Ovary (tissue), 7 donors: ENCODE measurements at regions not wholly inside any gene's neighbourhood (a gene's known extent, or its start where the extent isn't known, plus 50 kb on each side); places are given as distances from the start of the nearest gene placed in this dataset.

Experiments
- DNase-seq, 5 donors: peaks; one replicate each; pipeline ENCODE4 v3.0.0-alpha.2; 2019 to 2020
- H3K27ac ChIP-seq, 2 donors: fragments of 200-600 bp; one replicate each; pipeline versions ENCODE4 v1.5.1 to v1.8.0; 2019 to 2022
- H3K27me3 ChIP-seq: fragments of 200-600 bp; one replicate; pipeline ENCODE4 v1.8.0; 2022
- H3K36me3 ChIP-seq: fragments of 200-600 bp; sonication (generic); one replicate; pipeline ENCODE4 v1.5.1; 2019
- H3K4me1 ChIP-seq: one replicate; pipeline ENCODE4 v1.8.1; 2013; ENCODE audit warnings: mild to moderate bottlenecking, moderate library complexity; ENCODE audit not compliant: insufficient read depth
- H3K4me3 ChIP-seq: fragments of 200-600 bp; sonication (generic); one replicate; pipeline ENCODE4 v1.5.1; 2017
- H3K9me3 ChIP-seq, 2 donors: fragments of 200-600 bp in 1 of 2; sonication (generic) in 1 of 2; one replicate each; pipeline versions ENCODE4 v1.5.1 to v1.8.1; 2013 to 2019; ENCODE audit warnings: mild to moderate bottlenecking in 1 of 2, moderate library complexity in 1 of 2
- EP300 ChIP-seq: sonication (generic); formaldehyde crosslinking; IDR thresholded peaks from one replicate; pipeline ENCODE4 v1.6.1; 2017; ENCODE audit warnings: antibody characterized with exemption
- POLR2A ChIP-seq: fragments of 450-650 bp; IDR thresholded peaks from one replicate; pipeline ENCODE4 v1.6.1; 2017; ENCODE audit warnings: antibody characterized with exemption, mild to moderate bottlenecking, moderate library complexity
- WGBS, 3 donors: extraction: QIAGEN DNeasy Blood & Tissue Kit in 1 of 3; methylation state at CpG; one replicate each; pipeline versions ENCODE4 v1.1.5 to v1.1.7; 2013 to 2017; 5-methylcytosine and 5-hydroxymethylcytosine counted together
- intact Hi-C, 4 donors: fragments of 100-400 bp; cut with DNase I; formaldehyde crosslinking; loops; one replicate each; pipeline versions ENCODE4 v1.11.0 to v1.15.1; 2022 to 2023
- TF ChIP-seq, protein P1 (sequence below), 3 donors: fragments of 450-650 bp in 2 of 3; fragments of 200-600 bp in 1 of 3; IDR thresholded peaks; one replicate each; pipeline versions ENCODE4 v1.5.1 to v1.8.0; 2016 to 2022; ENCODE audit warnings: antibody characterized with exemption in 3 of 3, mild to moderate bottlenecking in 1 of 3
- donor health status: DM: no; HTN: no; CAD: no; lungs with moderate emphysema.
- donor health status: DM: no; HTN: no; CAD: no.
- donor health status: Bipolar disorder and iron deficiency.
- donor health status: DM: no; HTN: no; CAD: no.
- donor health status: DM: yes; HTN: yes; CAD: no.

DNA sequence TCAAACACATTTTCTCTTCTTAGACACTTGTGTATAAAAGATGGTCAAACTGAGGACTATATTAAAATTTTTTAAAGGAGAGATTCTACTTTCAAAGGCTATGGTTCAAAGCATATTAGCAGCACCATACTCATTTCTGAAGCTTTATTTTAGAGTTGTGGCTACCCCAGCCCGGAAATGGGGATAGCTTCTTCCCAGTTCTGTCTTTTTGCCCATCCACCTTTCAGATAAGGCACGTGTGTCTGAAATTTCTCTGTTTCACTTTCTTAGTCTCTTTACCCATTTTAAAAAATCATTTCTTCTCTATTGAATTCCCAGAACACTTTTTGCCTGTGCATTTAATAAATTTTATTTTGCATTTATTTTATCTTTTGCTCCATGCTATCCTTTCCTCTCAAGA lies 431.5 kb downstream of the RNF144A start:
- no peaks in the 10 kb centered on the region for H3K4me1 ChIP-seq
- intact Hi-C loops: no loop called here
- H3K36me3 ChIP-seq: no peaks in the 10 kb centered on the region
- H3K27me3 ChIP-seq: no peaks in the 10 kb centered on the region
- no peak for DNase-seq
- TF ChIP-seq, protein P1, sequence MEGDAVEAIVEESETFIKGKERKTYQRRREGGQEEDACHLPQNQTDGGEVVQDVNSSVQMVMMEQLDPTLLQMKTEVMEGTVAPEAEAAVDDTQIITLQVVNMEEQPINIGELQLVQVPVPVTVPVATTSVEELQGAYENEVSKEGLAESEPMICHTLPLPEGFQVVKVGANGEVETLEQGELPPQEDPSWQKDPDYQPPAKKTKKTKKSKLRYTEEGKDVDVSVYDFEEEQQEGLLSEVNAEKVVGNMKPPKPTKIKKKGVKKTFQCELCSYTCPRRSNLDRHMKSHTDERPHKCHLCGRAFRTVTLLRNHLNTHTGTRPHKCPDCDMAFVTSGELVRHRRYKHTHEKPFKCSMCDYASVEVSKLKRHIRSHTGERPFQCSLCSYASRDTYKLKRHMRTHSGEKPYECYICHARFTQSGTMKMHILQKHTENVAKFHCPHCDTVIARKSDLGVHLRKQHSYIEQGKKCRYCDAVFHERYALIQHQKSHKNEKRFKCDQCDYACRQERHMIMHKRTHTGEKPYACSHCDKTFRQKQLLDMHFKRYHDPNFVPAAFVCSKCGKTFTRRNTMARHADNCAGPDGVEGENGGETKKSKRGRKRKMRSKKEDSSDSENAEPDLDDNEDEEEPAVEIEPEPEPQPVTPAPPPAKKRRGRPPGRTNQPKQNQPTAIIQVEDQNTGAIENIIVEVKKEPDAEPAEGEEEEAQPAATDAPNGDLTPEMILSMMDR (IDR thresholded peaks at IDR 0.05): no peak
- no peaks in the 10 kb centered on the region for H3K9me3 ChIP-seq
- WGBS, 3 donors: 74 to 83% (median 79%) methylated on average over 2 of the region's 2 CpGs
- no peak overlapping the region for H3K4me3 ChIP-seq
- H3K27ac ChIP-seq: no peak overlapping the region

DNA sequence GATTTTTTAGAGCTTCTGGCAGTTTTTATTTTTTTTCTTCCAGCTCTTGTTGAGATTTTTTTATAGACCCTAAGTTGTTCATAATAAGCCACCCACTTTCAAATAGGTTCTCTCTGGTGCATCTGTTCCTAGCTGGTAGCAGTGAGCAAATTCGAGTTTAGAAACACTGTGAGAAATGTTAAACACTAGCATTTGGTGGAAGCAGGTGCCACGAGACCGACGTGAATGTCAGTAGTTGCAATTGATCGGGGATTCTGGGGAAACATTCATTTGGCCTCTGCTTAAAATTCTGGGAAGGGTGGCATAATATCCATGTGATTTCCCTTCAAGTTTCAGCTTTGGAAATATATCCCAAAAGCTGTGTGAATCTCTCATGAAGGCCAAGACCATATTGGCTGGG lies 435.0 kb downstream of the RNF144A start:
- 88 to 94% (median 90%) methylated on average over 5 of the region's 5 CpGs for WGBS, 3 donors
- H3K27ac ChIP-seq: no peak overlapping the region
- no peak for DNase-seq
- no peaks in the 10 kb centered on the region for H3K4me1 ChIP-seq
- H3K36me3 ChIP-seq: no peaks in the 10 kb centered on the region
- H3K9me3 ChIP-seq: no peaks in the 10 kb centered on the region
- no peak overlapping the region for H3K4me3 ChIP-seq
- intact Hi-C loops: no loop called here
- no peaks in the 10 kb centered on the region for H3K27me3 ChIP-seq
- TF ChIP-seq, protein P1 (IDR thresholded peaks at IDR 0.05): no peak
- TF ChIP-seq POLR2A (no peak), EP300 (no peak)

DNA sequence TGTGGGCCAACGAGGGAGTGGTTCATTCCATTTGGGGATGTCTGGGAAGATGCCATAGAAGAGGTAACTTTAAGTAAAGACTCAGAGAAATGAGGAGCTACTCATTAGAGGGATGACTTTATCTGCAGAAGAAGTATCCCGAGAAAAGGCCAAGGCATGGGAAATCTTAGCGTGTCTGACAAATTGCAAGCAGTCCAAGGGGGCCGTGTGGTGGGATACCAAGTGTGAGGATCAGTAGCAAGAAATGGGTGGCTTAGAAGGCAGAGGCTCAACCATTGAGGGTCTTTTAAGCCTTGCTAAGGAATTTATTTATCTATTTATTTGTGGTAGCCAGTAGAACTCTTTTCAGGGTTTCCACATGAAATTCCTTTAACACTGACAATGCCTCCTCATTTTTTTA lies 436.4 kb downstream of the RNF144A start:
- TF ChIP-seq POLR2A (no peak), EP300 (no peak)
- TF ChIP-seq, protein P1 (IDR thresholded peaks at IDR 0.05): no peak
- intact Hi-C loops: no loop called here
- H3K4me3 ChIP-seq: no peak overlapping the region
- WGBS, 3 donors: 88 to 93% (median 89%) methylated on average over 4 of the region's 4 CpGs
- H3K4me1 ChIP-seq: no peaks in the 10 kb centered on the region
- no peaks in the 10 kb centered on the region for H3K36me3 ChIP-seq
- no peak for DNase-seq
- H3K9me3 ChIP-seq: no peaks in the 10 kb centered on the region
- H3K27ac ChIP-seq: no peak overlapping the region
- H3K27me3 ChIP-seq: no peaks in the 10 kb centered on the region

DNA sequence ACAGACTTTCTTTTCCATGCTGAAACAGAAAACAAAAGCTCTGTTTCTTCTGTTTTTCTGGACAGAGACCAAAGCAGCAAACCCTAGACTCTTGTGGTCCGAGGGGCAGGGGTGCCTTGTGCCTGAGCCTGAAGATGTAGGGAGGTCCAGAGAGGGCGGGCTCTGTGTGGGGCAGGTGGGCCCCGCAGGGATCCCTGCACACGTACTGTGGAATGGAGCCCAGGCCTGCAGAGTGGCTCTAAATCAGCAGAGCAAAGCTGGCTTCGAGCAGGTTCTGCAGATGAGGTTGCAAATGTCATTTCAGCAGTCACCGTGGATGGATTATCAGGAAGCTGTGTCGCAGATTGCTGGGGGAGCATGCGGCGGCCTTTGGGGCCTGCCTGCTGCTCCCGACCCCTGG lies 438.6 kb downstream of the RNF144A start:
- TF ChIP-seq EP300 (no peak), POLR2A (no peak)
- TF ChIP-seq, protein P1 (IDR thresholded peaks at IDR 0.05): no peak
- intact Hi-C loops: no loop called here
- 80 to 85% (median 80%) methylated on average over 10 of the region's 10 CpGs for WGBS, 3 donors
- Histone ChIP-seq H3K4me1 (no peaks in the 10 kb centered on the region), H3K4me3 (no peak overlapping the region), H3K9me3 (no peaks in the 10 kb centered on the region), H3K27ac (no peak overlapping the region), H3K27me3 (no peaks in the 10 kb centered on the region), H3K36me3 (no peaks in the 10 kb centered on the region)
- no peak for DNase-seq
